Right renal cortex interstitium (tissue), 3 donors: ENCODE measurements at regions not wholly inside any gene's neighbourhood (a gene's known extent, or its start where the extent isn't known, plus 50 kb on each side); places are given as distances from the start of the nearest gene placed in this dataset.

ENCODE experiments used
- DNase-seq, 3 donors: peaks; one replicate each; pipeline ENCODE4 v3.0.0-alpha.2; 2013; ENCODE audit warnings: low read depth in 3 of 3, low spot score in 2 of 3

DNA sequence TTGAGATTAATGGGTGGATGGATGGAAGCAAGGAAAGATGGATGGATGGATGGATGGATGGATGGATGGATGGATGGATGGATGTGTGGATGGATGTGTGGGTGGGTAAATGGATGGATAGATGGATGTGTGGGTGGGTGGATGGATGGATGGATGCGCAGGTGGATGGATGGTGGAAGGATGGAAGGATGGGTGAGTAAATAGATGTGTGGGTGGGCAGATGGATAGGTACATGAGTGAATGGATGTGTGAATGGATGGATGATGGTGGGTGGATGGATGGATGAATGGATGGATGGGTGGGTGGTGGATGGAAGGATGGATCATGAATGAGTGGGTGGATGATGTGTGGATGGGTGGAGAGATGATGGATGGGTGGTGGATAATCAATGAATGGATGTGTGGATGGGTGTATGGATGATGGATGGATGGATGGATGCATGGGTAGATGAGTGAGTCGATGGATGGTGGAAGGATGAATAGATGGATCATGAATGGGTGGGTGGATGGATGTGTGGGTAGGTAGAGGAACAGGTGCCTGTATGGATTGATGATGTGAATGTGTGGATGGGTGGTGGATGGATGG, 375.2 kb downstream of the BRD1 start:
- no peak for DNase-seq

- DNase-seq, result no peak
These were observed 376.4 kb downstream of the BRD1 start for GRCh38 chr22:49451070-49451840.

DNA sequence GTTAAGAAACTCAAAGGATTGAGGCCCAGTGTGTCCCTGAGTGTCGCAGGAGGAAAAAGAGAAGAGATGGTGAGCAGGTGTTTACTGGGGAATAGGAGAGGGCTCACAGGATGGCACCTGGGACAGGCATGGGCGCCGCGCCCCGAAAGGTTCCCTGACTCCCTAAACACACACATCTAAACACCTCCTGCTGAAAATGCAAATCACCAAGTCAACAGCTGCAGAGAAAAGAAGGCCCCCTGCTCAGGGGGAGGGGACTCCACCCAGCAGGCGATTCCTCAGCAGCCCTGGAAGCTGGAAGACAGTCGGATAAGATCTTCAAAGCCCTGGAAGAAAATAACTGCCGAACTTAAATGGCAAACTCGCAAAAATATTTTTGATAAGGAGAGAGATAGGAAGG, 377.2 kb downstream of the BRD1 start:
- no peak for DNase-seq

GRCh38 chr22:49449811-49450446, 377.7 kb downstream of the BRD1 start:
- no peak for DNase-seq

DNA sequence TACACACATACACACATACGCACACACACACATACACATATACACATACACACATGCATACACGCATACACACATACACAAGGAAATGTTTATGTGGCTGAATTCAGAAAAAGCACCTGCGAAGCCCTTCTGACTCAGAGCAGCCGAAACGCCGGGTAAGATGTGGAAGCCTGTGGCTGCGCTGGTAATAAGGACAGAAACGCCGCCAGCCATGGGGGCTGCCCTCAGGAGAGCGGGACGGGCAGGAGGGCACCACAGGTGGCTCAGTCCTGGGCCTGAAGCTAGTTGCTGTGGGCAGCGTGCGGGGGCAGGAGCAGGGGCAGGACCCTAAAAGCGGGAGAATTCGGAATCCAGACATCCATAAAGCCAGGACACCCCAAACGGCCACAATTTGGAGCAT, 378.3 kb downstream of the BRD1 start:
- DNase-seq, result no peak

DNA sequence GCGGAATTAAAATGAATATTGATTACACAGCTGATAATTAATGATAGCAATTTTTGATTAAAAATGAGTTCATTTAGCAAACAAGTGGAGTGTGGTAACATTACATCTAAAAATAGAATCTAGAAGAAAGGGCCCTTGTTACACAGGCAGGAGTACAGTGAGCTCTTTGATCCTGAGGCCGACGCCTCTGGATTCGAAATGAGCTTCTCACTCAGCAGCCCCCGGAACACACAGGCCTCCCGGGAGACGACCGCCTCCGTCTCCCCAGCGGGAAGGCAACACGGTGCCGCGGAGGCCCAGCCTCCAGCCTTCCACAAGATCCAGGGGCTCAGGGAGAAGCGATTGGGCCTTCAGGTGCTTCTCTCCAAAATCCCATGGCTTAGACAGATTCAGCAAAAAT, 379.1 kb downstream of the BRD1 start:
- no peak for DNase-seq

- DNase-seq, result no peak
These were observed 379.8 kb downstream of the BRD1 start for GRCh38 chr22:49447837-49448236.

DNA sequence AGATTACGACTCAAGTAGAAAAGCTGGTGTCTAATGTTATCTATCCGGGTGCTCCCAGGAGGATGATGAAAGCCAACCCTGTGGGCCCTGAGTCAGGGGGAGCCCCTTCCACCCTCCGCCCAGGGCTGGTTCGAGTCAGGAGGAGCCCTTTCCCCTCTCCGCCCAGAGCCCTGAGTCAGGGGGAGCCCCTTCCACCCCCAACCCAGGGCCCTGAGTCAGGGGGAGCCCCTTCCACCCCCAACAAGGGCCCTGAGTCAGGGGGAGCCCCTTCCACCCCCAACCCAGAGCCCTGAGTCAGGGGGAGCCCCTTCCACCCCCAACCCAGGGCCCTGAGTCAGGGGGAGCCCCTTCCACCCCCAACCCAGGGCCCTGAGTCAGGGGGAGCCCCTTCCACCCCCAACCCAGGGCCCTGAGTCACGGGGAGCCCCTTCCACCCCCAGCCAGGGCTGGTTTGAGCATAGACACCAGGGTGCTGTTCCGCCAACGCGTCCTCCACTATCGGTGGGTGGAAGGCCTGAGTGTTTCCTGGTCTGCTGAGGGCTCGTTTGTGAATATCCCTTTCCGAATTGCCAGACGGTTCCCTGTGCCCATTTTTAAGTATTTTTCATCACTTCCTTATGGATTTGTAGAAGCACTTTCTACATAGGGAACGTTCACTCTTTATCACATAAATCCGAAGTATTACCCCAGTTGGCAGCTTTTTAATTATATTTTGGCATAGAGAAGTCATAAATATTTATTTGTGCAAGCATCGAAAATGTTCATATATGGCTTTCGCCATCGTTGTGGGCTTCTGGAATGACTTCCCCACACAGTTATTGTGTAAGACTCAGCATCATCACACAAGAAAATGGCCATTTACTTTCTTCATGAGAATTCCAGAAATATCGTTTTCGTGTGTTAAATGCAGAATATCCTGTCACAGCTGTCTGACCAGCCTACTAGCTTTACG, 380.6 kb downstream of the BRD1 start:
- DNase-seq, result no peak

DNA sequence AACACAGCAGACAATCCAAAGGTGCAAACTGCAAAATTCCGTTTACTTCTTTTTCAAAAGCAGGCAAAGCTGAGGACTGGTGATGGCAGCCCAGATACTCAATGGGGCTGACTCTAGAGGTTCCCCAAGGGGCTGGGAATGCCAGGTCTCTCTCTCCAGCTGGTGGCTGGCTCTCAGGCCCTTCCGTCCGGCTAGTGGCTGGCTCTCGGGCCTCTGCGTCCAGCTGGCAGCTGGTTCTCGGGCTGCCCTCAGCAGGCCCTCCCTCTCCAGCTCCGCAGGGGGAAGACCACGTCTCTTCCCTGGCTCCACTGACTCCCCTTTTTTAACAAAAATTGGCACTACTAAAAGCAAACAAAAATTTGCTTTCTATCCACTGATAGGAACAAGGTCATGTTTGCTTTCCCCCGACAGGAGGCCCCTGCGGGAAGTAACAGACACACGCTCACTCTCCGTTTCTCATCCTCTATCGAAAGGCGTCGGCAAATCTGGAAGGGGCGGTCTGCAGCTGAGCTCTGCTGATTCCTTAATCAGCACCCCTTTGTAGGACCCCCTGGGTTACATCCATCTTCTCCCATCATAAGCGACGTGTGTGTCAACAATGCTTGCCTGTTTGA, 381.4 kb downstream of the BRD1 start:
- DNase-seq, result no peak

- DNase-seq, result no peak
These were observed 382.9 kb downstream of the BRD1 start for GRCh38 chr22:49444781-49445180.

- no peak for DNase-seq
These were observed 386.7 kb downstream of the BRD1 start for GRCh38 chr22:49440931-49441330.

DNA sequence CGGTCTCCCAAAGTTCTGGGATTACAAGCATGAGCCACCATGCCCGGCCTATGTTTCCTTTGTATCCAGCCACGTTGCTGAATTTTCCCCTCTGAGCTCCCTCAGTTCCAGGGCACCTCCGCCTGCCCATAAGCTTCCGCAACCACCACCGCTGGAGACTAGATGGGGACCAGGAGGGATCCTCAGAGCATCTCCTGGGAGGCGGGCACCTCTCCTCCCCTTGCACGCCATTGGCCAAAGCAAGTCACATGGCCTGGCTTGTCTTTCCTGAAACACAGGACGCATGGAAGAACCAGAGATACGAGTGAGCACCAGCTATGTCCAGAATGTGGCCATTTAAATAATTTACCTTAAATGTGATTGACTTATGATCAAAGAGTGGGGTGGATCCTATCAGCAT, 388.3 kb downstream of the BRD1 start:
- DNase-seq, result no peak

- DNase-seq, result no peak
These were observed 389.7 kb downstream of the BRD1 start for GRCh38 chr22:49437956-49438355.

DNA sequence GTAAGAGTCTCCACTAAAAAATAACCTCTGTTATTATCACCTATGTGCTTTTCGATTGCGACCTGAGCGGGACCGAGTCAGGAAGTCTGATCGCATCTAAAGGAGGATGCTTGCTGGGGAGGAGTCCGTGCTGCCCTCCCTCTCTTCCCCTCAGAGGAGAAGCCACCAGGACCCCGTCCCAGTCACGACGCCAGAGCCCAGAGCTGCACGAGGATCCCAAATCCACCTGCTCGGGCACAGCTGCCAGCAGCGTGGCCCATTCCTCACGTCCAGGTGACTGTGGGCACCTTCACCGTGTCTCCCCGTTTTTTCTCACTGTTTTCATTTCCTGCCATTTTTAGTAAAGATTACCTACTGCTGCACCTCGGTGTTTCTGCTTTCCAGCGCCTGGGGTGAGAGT, 390.3 kb downstream of the BRD1 start:
- DNase-seq, result no peak

DNA sequence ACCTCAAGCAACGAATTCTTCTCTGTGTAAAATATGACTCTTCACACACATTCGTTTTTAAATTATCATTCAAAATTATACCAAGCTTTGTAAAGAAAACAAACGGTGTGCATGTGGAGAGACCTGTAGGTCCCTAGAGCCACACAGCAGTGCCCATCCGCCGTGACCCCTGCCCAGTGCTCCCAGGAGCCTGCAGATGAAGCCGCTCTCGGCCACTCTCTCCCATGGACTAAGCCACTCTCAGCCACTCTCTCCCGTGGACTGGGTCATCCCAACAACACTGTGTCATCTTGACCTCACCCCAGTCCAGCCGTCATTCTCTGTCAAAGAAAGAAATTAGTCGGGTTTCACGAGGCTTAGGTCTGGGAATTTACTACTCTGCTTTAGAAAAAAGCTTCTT, 391.6 kb downstream of the BRD1 start:
- no peak for DNase-seq

- no peak for DNase-seq
These were observed 392.1 kb downstream of the BRD1 start for GRCh38 chr22:49435596-49435995.

- no peak for DNase-seq
These were observed 393.7 kb downstream of the BRD1 start for GRCh38 chr22:49433717-49434611.

GRCh38 chr22:49432897-49433443, 394.7 kb downstream of the BRD1 start:
- no peak for DNase-seq

DNA sequence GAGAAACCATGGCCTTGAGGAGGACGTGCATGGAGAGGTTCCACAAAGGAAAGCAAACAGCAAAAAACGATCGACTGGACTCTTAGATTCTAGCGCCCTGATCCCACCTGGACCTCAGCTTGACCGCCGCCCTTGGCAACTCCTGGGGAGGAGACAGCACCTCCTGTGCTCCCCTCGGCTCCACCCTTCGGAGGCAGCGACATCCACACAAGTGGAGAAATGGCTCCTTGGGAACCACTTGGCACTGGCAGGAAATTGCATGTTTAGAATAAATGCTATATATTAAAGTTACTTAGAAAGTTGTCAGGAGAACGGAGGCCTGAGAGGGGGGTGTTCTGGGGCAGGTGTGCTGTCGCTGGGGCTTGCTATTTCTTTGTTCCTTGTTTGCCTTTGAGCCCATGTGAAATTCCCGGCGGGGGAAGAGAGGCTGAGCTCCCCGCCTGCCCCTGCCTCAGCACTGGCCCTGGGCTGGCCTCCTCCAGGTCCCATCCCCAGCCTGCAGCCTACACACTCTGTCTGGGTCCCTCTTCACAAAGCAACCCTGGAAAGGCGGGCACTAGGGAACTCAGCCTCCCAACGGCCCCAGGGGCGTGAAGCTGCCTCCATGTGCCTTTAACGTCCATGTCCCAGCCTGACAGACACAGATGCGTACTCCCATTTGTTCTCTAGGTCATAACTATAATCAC, 395.3 kb downstream of the BRD1 start:
- DNase-seq, result no peak
